GM18907 (cell line): ENCODE measurements at regions not wholly inside any gene's neighbourhood (a gene's known extent, or its start where the extent isn't known, plus 50 kb on each side); places are given as distances from the start of the nearest gene placed in this dataset.
"Not testable (repeated sequence)": the region's sequence is repeated elsewhere in the genome, so short reads cannot be mapped to it uniquely, and the experiment has no call there.

Experiments used
- ATAC-seq: cut with Tn5 transposase; IDR thresholded peaks from one replicate; pipeline ENCODE4 v1.9.1; 2021; ENCODE audit warnings: mild to moderate bottlenecking, moderate library complexity; ENCODE audit not compliant: unreplicated experiment

- not testable (repeated sequence) for ATAC-seq
Measured at GRCh38 chr1:148432318-148432717, 50.8 kb downstream of the PPIAL4G start.

GRCh38 chr1:148429856-148430255 is 53.2 kb downstream of the PPIAL4G start:
- not testable (repeated sequence) for ATAC-seq

GRCh38 chr1:148426940-148427611 is 56.0 kb downstream of the PPIAL4G start:
- ATAC-seq = not testable (repeated sequence)

GRCh38 chr1:148426385-148426784 is 56.7 kb downstream of the PPIAL4G start:
- not testable (repeated sequence) for ATAC-seq

- not testable (repeated sequence) for ATAC-seq
Measured at GRCh38 chr1:148424143-148425003, 58.7 kb downstream of the PPIAL4G start.

GRCh38 chr1:148422921-148423320 is 60.2 kb downstream of the PPIAL4G start:
- not testable (repeated sequence) for ATAC-seq

GRCh38 chr1:148417241-148417640 is 65.9 kb downstream of the PPIAL4G start:
- ATAC-seq = not testable (repeated sequence)

- not testable (repeated sequence) for ATAC-seq
Measured at GRCh38 chr1:148413385-148413784, 69.7 kb downstream of the PPIAL4G start.

GRCh38 chr1:148404786-148405568 is 78.1 kb downstream of the PPIAL4G start:
- ATAC-seq = not testable (repeated sequence)

GRCh38 chr1:148403925-148404324 is 79.2 kb downstream of the PPIAL4G start:
- not testable (repeated sequence) for ATAC-seq

- ATAC-seq = not testable (repeated sequence)
Measured at GRCh38 chr1:148403085-148403456, 80.0 kb downstream of the PPIAL4G start.

- ATAC-seq = peak; percentile 92
Measured at GRCh38 chr1:148402152-148403084, 80.7 kb downstream of the PPIAL4G start.

GRCh38 chr1:148397516-148397915 is 85.6 kb downstream of the PPIAL4G start:
- not testable (repeated sequence) for ATAC-seq

GRCh38 chr1:148392505-148392904 is 90.6 kb downstream of the PPIAL4G start:
- ATAC-seq = not testable (repeated sequence)

GRCh38 chr1:148391323-148391722 is 91.8 kb downstream of the PPIAL4G start:
- not testable (repeated sequence) for ATAC-seq

- ATAC-seq = no peak
Measured at GRCh38 chr1:148389027-148389339, 94.1 kb downstream of the PPIAL4G start.

GRCh38 chr1:148388260-148389026 is 94.7 kb downstream of the PPIAL4G start:
- peak; percentile 80 for ATAC-seq

- ATAC-seq = not testable (repeated sequence)
Measured at GRCh38 chr1:148387949-148388259, 95.2 kb downstream of the PPIAL4G start.

- ATAC-seq = not testable (repeated sequence)
Measured at GRCh38 chr1:148387122-148387948, 95.8 kb downstream of the PPIAL4G start.
